Psoas muscle (tissue), 7 donors: ENCODE measurements at regions not wholly inside any gene's neighbourhood (a gene's known extent, or its start where the extent isn't known, plus 50 kb on each side); places are given as distances from the start of the nearest gene placed in this dataset.

Experiments
- ATAC-seq, 4 donors: fragments of 200-7000 bp; cut with Tn5 transposase; one replicate each; pipeline ENCODE4 v1.9.1; 2020; ENCODE audit warnings: moderate library complexity in 3 of 4, mild to moderate bottlenecking in 2 of 4
- DNase-seq, 2 donors: peaks; one replicate each; pipeline ENCODE4 v3.0.0-alpha.2; 2020
- H3K27ac ChIP-seq: fragments of 200-600 bp; one replicate; pipeline ENCODE4 v1.8.0; 2022
- H3K27me3 ChIP-seq, 3 donors: fragments of 200-600 bp in 1 of 3; one replicate each; pipeline versions ENCODE4 v1.6.1 to v1.8.0; 2013 to 2022; ENCODE audit warnings: low read length in 2 of 3, mild to moderate bottlenecking in 2 of 3, moderate library complexity in 1 of 3; ENCODE audit not compliant: insufficient read depth in 3 of 3
- H3K36me3 ChIP-seq, 2 donors: fragments of 200-600 bp in 1 of 2; one replicate each; pipeline versions ENCODE4 v1.6.1 to v1.8.0; 2013 to 2022; ENCODE audit warnings: low read depth in 1 of 2, mild to moderate bottlenecking in 1 of 2, moderate library complexity in 1 of 2; ENCODE audit not compliant: insufficient read depth in 1 of 2
- H3K4me1 ChIP-seq: fragments of 200-600 bp; one replicate; pipeline ENCODE4 v1.8.0; 2022
- H3K4me3 ChIP-seq: fragments of 200-600 bp; one replicate; pipeline ENCODE4 v1.8.0; 2022; ENCODE audit warnings: mild to moderate bottlenecking
- H3K9me3 ChIP-seq: fragments of 200-600 bp; one replicate; pipeline ENCODE4 v1.8.0; 2022
- CTCF ChIP-seq: fragments of 200-600 bp; IDR thresholded peaks from one replicate; pipeline ENCODE4 v1.8.0; 2022; ENCODE audit warnings: antibody characterized with exemption
- WGBS, 3 donors: extraction: QIAGEN DNeasy Blood & Tissue Kit; methylation state at CpG; one replicate each; pipeline versions ENCODE4 v1.1.6 to v1.1.7; 2013; 5-methylcytosine and 5-hydroxymethylcytosine counted together
- intact Hi-C, 2 donors: fragments of 100-400 bp; cut with DNase I; formaldehyde crosslinking; loops; one replicate each; pipeline versions ENCODE4 v1.11.0 to v1.14.2; 2022
- donor health status: healthy with polysubstance abuse.
- donor health status: DM: no; HTN: no; CAD: no; lungs with moderate emphysema.
- donor health status: Bipolar disorder and iron deficiency.
- donor health status: healthy.
- donor health status: DM: yes; HTN: yes; CAD: no.
- donor health status: DM: no; HTN: no; CAD: no.
- donor health status: DM: yes; HTN: yes; CAD: no.

DNA sequence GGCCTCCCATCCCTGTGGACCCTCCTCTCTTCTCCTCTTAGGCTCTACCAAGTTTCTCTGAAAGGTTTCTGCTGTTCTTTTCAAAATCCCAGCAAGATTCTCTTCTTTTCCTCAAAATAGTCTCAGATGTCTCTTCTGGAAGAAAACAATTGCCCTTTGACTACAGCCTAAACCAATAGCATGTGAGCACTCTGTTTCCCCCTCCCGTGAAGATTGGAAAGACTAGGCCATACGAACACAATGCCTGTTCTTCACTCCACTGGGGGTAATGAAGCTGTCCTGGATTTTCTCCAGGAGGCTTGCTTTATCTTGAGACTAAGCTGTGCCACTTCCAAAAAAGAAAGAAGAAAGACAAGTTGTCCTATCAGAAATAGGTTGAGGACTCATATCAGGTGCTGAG lies 178.7 kb upstream of the MCTP2 start:
- H3K4me3 ChIP-seq, result no peak overlapping the region
- no peak for TF ChIP-seq CTCF
- ATAC-seq (no peak), DNase-seq (no peak)
- H3K27me3 ChIP-seq, result no peaks in the 10 kb centered on the region
- H3K36me3 ChIP-seq, result no peaks in the 10 kb centered on the region
- H3K9me3 ChIP-seq, result no peaks in the 10 kb centered on the region
- no peak overlapping the region for H3K27ac ChIP-seq
- 72 to 83% (median 76%) methylated on average over 2 of the region's 2 CpGs for WGBS, 3 donors
- H3K4me1 ChIP-seq, result no peaks in the 10 kb centered on the region
- intact Hi-C loops, result no loop called here

DNA sequence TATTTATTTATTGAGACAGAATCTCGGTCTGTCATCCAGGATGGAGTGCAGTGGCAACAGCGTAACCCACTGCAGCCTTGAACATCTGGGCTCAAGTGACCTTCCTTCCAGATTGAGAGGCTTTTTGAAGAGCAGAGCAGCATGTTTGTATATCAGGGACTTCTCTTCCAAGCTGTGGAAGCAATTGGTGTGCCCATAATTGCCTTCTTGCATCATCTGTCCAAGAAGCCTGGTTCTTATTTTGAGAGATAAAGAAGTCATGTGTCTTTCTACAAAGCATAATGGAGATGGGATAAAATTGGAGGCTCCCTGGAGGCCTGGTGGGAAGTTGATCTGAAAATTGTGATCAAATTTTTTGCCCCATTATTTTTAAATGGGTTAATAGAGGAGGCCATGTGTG lies 183.8 kb upstream of the MCTP2 start:
- no peak for TF ChIP-seq CTCF
- Histone ChIP-seq H3K36me3 (no peaks in the 10 kb centered on the region), H3K27me3 (no peaks in the 10 kb centered on the region), H3K9me3 (no peaks in the 10 kb centered on the region), H3K4me1 (no peaks in the 10 kb centered on the region), H3K27ac (no peak overlapping the region), H3K4me3 (no peak overlapping the region)
- no peak for ATAC-seq
- intact Hi-C loops, result no loop called here
- 91 to 94% (median 93%) methylated on average over 2 of the region's 2 CpGs for WGBS, 3 donors
- no peak for DNase-seq

- intact Hi-C loops, result no loop called here
- no peak for DNase-seq
- Histone ChIP-seq H3K9me3 (no peaks in the 10 kb centered on the region), H3K27me3 (no peaks in the 10 kb centered on the region), H3K4me3 (no peak overlapping the region), H3K36me3 (no peaks in the 10 kb centered on the region), H3K4me1 (no peaks in the 10 kb centered on the region), H3K27ac (no peak overlapping the region)
- WGBS, 3 donors, result 79 to 83% (median 81%) methylated on average over 9 of the region's 9 CpGs
- no peak for ATAC-seq
- no peak for TF ChIP-seq CTCF
Observed at GRCh38 chr15:94042180-94042928, 189.0 kb upstream of the MCTP2 start.

DNA sequence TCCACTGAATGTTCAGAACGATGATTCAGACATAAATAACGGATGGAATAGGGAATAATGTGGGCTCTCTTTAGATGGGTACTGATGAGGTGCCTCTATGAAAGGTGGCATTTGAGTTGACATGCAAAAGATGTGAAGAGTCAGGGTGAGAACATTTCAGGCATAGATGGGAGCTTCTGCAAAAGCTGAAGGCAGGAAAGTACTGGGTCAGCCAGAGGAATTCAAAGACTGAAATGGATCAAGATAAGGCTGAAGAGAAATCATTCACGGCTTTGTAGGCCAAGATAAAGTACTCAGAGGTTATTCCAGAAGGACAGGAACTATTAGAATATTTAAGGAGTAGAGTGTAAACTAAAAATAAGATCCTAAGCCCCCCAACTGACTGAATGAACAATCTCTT lies 189.6 kb upstream of the MCTP2 start:
- Histone ChIP-seq H3K36me3 (no peaks in the 10 kb centered on the region), H3K9me3 (no peaks in the 10 kb centered on the region), H3K4me1 (no peaks in the 10 kb centered on the region), H3K4me3 (no peak overlapping the region), H3K27me3 (no peaks in the 10 kb centered on the region), H3K27ac (no peak overlapping the region)
- WGBS, 3 donors, result 82 to 91% (median 86%) methylated on average over 3 of the region's 3 CpGs
- no peak for TF ChIP-seq CTCF
- DNase-seq (no peak), ATAC-seq (no peak)
- intact Hi-C loops, result no loop called here
